ENCODE measurements at regions not wholly inside any gene's neighbourhood (a gene's known extent, or its start where the extent isn't known, plus 50 kb on each side); places are given as distances from the start of the nearest gene placed in this dataset.

GRCh38 chr15:100720406-100720967, 118.1 kb downstream of the ASB7 start:
- Mint-ChIP-seq H3K27ac (peak overlapping the region in 1 of 9 donors; percentile 22), H3K9me3 (peaks cover 0 to 1% (median 0%) of the 10 kb centered on the region in 11 donors)
- POLR2A ChIA-PET: no interaction called here

GRCh38 chr15:100721758-100722550, 119.6 kb downstream of the ASB7 start:
- POLR2A ChIA-PET: no interaction called here
- Mint-ChIP-seq H3K4me1 (peaks cover 0 to 6% (median 0%) of the 10 kb centered on the region in 7 donors), H3K27ac (no peak overlapping the region), H3K36me3 (no peaks in the 10 kb centered on the region), H3K9me3 (peaks cover 0 to 1% (median 0%) of the 10 kb centered on the region in 11 donors), H3K27me3 (peaks cover 0 to 14% (median 9%) of the 10 kb centered on the region in 5 donors), H3K4me3 (no peak overlapping the region)
- Histone ChIP-seq H3K27ac (ENCODE audit: low read depth, low read length) (no peak overlapping the region), H3K27me3 (ENCODE audit: control insufficient read depth in 2 of 2, insufficient read depth in 2 of 2, low read length in 2 of 2) (no peaks in the 10 kb centered on the region), H3K4me1 (ENCODE audit: control insufficient read depth in 2 of 2, insufficient read depth in 2 of 2, low read length in 2 of 2) (no peaks in the 10 kb centered on the region), H3K4me3 (ENCODE audit: low read length) (no peak overlapping the region), H3K9me3 (ENCODE audit: control insufficient read depth in 2 of 3, low read length in 3 of 3) (no peaks in the 10 kb centered on the region), H3K36me3 (ENCODE audit: control insufficient read depth in 2 of 3, insufficient read depth in 3 of 3, low read length in 3 of 3) (no peaks in the 10 kb centered on the region)
- intact Hi-C loops (cut with micrococcal nuclease): no loop called here
- DNase-seq (no peak), ATAC-seq (peak; percentile 77)
- CTCF ChIA-PET: no interaction called here

More at GRCh38 chr15:100720406-100720967, 118.1 kb downstream of the ASB7 start:
- Mint-ChIP-seq H3K36me3 (no peaks in the 10 kb centered on the region), H3K4me3 (no peak overlapping the region), H3K4me1 (peaks cover 0 to 6% (median 0%) of the 10 kb centered on the region in 7 donors), H3K27me3 (peaks cover 0 to 14% (median 9%) of the 10 kb centered on the region in 5 donors)
- Histone ChIP-seq H3K9me3 (ENCODE audit: control insufficient read depth in 2 of 3, low read length in 3 of 3) (no peaks in the 10 kb centered on the region), H3K27me3 (ENCODE audit: control insufficient read depth in 2 of 2, insufficient read depth in 2 of 2, low read length in 2 of 2) (no peaks in the 10 kb centered on the region), H3K27ac (ENCODE audit: low read depth, low read length) (no peak overlapping the region), H3K4me1 (ENCODE audit: control insufficient read depth in 2 of 2, insufficient read depth in 2 of 2, low read length in 2 of 2) (no peaks in the 10 kb centered on the region), H3K4me3 (ENCODE audit: low read length) (no peak overlapping the region), H3K36me3 (ENCODE audit: control insufficient read depth in 2 of 3, insufficient read depth in 3 of 3, low read length in 3 of 3) (no peaks in the 10 kb centered on the region)
- ATAC-seq: no peak
- CTCF ChIA-PET: no interaction called here
- intact Hi-C loops (cut with micrococcal nuclease): no loop called here
- DNase-seq: no peak

- Histone ChIP-seq H3K36me3 (ENCODE audit: control insufficient read depth in 2 of 3, insufficient read depth in 3 of 3, low read length in 3 of 3) (no peaks in the 10 kb centered on the region), H3K27me3 (ENCODE audit: control insufficient read depth in 2 of 2, insufficient read depth in 2 of 2, low read length in 2 of 2) (no peaks in the 10 kb centered on the region), H3K9me3 (ENCODE audit: control insufficient read depth in 2 of 3, low read length in 3 of 3) (no peaks in the 10 kb centered on the region), H3K27ac (ENCODE audit: low read depth, low read length) (no peak overlapping the region), H3K4me1 (ENCODE audit: control insufficient read depth in 2 of 2, insufficient read depth in 2 of 2, low read length in 2 of 2) (no peaks in the 10 kb centered on the region), H3K4me3 (ENCODE audit: low read length) (no peak overlapping the region)
- no peak overlapping the region for H3K27ac Mint-ChIP-seq
- POLR2A ChIA-PET: no interaction called here
- intact Hi-C loops (cut with micrococcal nuclease): no loop called here
- CTCF ChIA-PET: no interaction called here
- peaks cover 0 to 6% (median 0%) of the 10 kb centered on the region in 7 donors for H3K4me1 Mint-ChIP-seq
- peaks cover 0 to 1% (median 0%) of the 10 kb centered on the region in 11 donors for H3K9me3 Mint-ChIP-seq
- H3K36me3 Mint-ChIP-seq: no peaks in the 10 kb centered on the region
- peaks cover 0 to 14% (median 9%) of the 10 kb centered on the region in 5 donors for H3K27me3 Mint-ChIP-seq
- ATAC-seq: no peak
- H3K4me3 Mint-ChIP-seq: no peak overlapping the region
- no peak for DNase-seq
Measured at GRCh38 chr15:100722551-100723314, 120.3 kb downstream of the ASB7 start.

DNA sequence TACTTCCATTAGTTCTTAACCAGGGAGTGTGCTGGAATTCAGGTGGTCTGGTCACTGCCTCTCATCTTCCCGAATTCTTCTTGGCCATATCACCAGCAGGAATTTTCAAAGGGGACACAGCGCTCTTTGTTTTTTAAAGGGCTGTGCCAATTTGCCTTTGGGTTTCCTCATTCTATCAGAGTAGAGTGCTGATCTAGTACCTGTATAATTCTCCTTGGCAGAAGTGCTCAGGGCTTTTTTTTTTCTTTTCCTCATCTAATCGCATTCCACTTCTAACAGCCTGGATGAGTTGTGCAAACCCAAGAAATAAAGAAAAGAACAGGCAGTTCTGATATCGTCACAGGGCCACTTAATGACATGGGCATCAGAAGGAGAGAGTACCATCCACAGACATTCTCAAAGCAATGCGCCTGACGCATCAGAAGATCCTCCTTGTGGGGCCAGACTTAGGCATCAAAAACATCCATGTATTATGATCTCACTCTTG, 121.0 kb downstream of the ASB7 start:
- Mint-ChIP-seq H3K9me3 (peaks cover 0 to 1% (median 0%) of the 10 kb centered on the region in 11 donors), H3K4me1 (peaks cover 0 to 6% (median 0%) of the 10 kb centered on the region in 7 donors), H3K36me3 (no peaks in the 10 kb centered on the region), H3K27me3 (peaks cover 0 to 12% (median 4%) of the 10 kb centered on the region in 5 donors), H3K4me3 (no peak overlapping the region), H3K27ac (no peak overlapping the region)
- H3K27ac ChIP-seq (ENCODE audit: low read depth, low read length): no peak overlapping the region
- H3K4me1 ChIP-seq (ENCODE audit: control insufficient read depth in 2 of 2, insufficient read depth in 2 of 2, low read length in 2 of 2): no peaks in the 10 kb centered on the region
- POLR2A ChIA-PET: no interaction called here
- H3K9me3 ChIP-seq (ENCODE audit: control insufficient read depth in 2 of 3, low read length in 3 of 3): no peaks in the 10 kb centered on the region
- H3K4me3 ChIP-seq (ENCODE audit: low read length): no peak overlapping the region
- no peaks in the 10 kb centered on the region for H3K36me3 ChIP-seq (ENCODE audit: control insufficient read depth in 2 of 3, insufficient read depth in 3 of 3, low read length in 3 of 3)
- DNase-seq (no peak), ATAC-seq (no peak)
- intact Hi-C loops (cut with micrococcal nuclease): no loop called here
- CTCF ChIA-PET: no interaction called here
- no peaks in the 10 kb centered on the region for H3K27me3 ChIP-seq (ENCODE audit: control insufficient read depth in 2 of 2, insufficient read depth in 2 of 2, low read length in 2 of 2)

- Histone ChIP-seq H3K4me3 (ENCODE audit: low read length) (no peak overlapping the region), H3K27me3 (ENCODE audit: control insufficient read depth in 2 of 2, insufficient read depth in 2 of 2, low read length in 2 of 2) (no peaks in the 10 kb centered on the region), H3K4me1 (ENCODE audit: control insufficient read depth in 2 of 2, insufficient read depth in 2 of 2, low read length in 2 of 2) (no peaks in the 10 kb centered on the region), H3K9me3 (ENCODE audit: control insufficient read depth in 2 of 3, low read length in 3 of 3) (no peaks in the 10 kb centered on the region), H3K27ac (ENCODE audit: low read depth, low read length) (no peak overlapping the region), H3K36me3 (ENCODE audit: control insufficient read depth in 2 of 3, insufficient read depth in 3 of 3, low read length in 3 of 3) (no peaks in the 10 kb centered on the region)
- no peaks in the 10 kb centered on the region for H3K36me3 Mint-ChIP-seq
- ChIA-PET POLR2A (no interaction called here), CTCF (interaction anchor here (0.6 kb wide), 1 partner anchor 1514 kb away, joined by 3 read pairs; no protein-coding TSS in a partner anchor)
- peaks cover 0 to 10% (median 4%) of the 10 kb centered on the region in 5 donors for H3K27me3 Mint-ChIP-seq
- no peak for DNase-seq
- no peak overlapping the region for H3K4me3 Mint-ChIP-seq
- ATAC-seq: no peak
- intact Hi-C loops (cut with micrococcal nuclease): no loop called here
- peaks cover 0 to 6% (median 0%) of the 10 kb centered on the region in 7 donors for H3K4me1 Mint-ChIP-seq
- no peak overlapping the region for H3K27ac Mint-ChIP-seq
- H3K9me3 Mint-ChIP-seq: peaks cover 0 to 1% (median 0%) of the 10 kb centered on the region in 11 donors
Measured at GRCh38 chr15:100725121-100726069, 123.0 kb downstream of the ASB7 start.

DNA sequence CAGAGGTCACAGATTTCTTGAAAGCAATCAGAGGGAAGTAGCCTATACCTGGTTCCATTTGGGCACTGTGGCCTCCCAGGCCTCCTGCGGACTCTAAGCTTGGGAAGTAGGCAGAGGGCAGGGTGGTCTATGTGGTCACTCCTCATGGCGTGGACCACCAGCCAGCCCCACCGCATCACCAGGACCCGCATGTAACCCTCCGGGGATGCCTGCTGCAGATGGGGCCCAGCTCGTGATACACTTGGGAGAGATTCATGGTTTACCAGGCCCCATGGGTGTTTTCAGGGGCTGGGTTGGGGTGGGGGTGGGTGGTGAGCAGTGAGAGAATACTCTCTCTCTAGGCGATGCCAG, 123.7 kb downstream of the ASB7 start:
- ChIA-PET POLR2A (no interaction called here), CTCF (interaction anchor here (0.6 kb wide), 1 partner anchor 1514 kb away, joined by 3 read pairs; no protein-coding TSS in a partner anchor)
- H3K27me3 Mint-ChIP-seq: peaks cover 0 to 11% (median 4%) of the 10 kb centered on the region in 5 donors
- no peak overlapping the region for H3K4me3 Mint-ChIP-seq
- H3K4me3 ChIP-seq (ENCODE audit: low read length): no peak overlapping the region
- peaks cover 0 to 6% (median 0%) of the 10 kb centered on the region in 7 donors for H3K4me1 Mint-ChIP-seq
- H3K36me3 Mint-ChIP-seq: no peaks in the 10 kb centered on the region
- H3K9me3 ChIP-seq (ENCODE audit: control insufficient read depth in 2 of 3, low read length in 3 of 3): no peaks in the 10 kb centered on the region
- ATAC-seq: no peak
- no peaks in the 10 kb centered on the region for H3K9me3 Mint-ChIP-seq
- no peaks in the 10 kb centered on the region for H3K4me1 ChIP-seq (ENCODE audit: control insufficient read depth in 2 of 2, insufficient read depth in 2 of 2, low read length in 2 of 2)
- no peak overlapping the region for H3K27ac Mint-ChIP-seq
- intact Hi-C loops (cut with micrococcal nuclease): no loop called here
- DNase-seq: no peak
- no peaks in the 10 kb centered on the region for H3K27me3 ChIP-seq (ENCODE audit: control insufficient read depth in 2 of 2, insufficient read depth in 2 of 2, low read length in 2 of 2)
- no peak overlapping the region for H3K27ac ChIP-seq (ENCODE audit: low read depth, low read length)
- no peaks in the 10 kb centered on the region for H3K36me3 ChIP-seq (ENCODE audit: control insufficient read depth in 2 of 3, insufficient read depth in 3 of 3, low read length in 3 of 3)

Data from naive thymus-derived CD4-positive, alpha-beta T cell (primary cell).